ENCODE measurements at regions not wholly inside any gene's neighbourhood (a gene's known extent, or its start where the extent isn't known, plus 50 kb on each side); places are given as distances from the start of the nearest gene placed in this dataset.
"Not testable (repeated sequence)": the region's sequence is repeated elsewhere in the genome, so short reads cannot be mapped to it uniquely, and the experiment has no call there.

GRCh38 chr6:102928109-102928508, 1534.6 kb downstream of the GRIK2 start:
- DNase-seq: no peak
- H3K27me3 ChIP-seq: no peaks in the 10 kb centered on the region
- H3K4me3 ChIP-seq: no peak overlapping the region
- H3K9me3 ChIP-seq: no peaks in the 10 kb centered on the region
- WGBS, 2 donors: 91% methylated on average over 3 of the region's 3 CpGs
- no peak for TF ChIP-seq EP300 (IDR thresholded peaks at IDR 0.05)
- no peak overlapping the region for H3K27ac ChIP-seq
- H3K36me3 ChIP-seq: no peaks in the 10 kb centered on the region
- intact Hi-C loops (cut with DNase I): no loop called here
- H3K4me1 ChIP-seq: no peaks in the 10 kb centered on the region

GRCh38 chr6:102918161-102918560, 1524.7 kb downstream of the GRIK2 start:
- H3K36me3 ChIP-seq: no peaks in the 10 kb centered on the region
- TF ChIP-seq POLR2A (IDR thresholded peaks at IDR 0.05) (no peak), EP300 (IDR thresholded peaks at IDR 0.05) (no peak), CTCF (IDR thresholded peaks at IDR 0.05) (no peak), POLR2AphosphoS5 (IDR thresholded peaks at IDR 0.05) (no peak)
- WGBS, 2 donors: 27 to 60% methylated on average over 6 of the region's 6 CpGs

GRCh38 chr6:102911571-102911970, 1518.1 kb downstream of the GRIK2 start:
- no peak for DNase-seq
- TF ChIP-seq EP300 (IDR thresholded peaks at IDR 0.05) (no peak), CTCF (IDR thresholded peaks at IDR 0.05) (no peak), POLR2AphosphoS5 (IDR thresholded peaks at IDR 0.05) (no peak), POLR2A (IDR thresholded peaks at IDR 0.05) (no peak)
- intact Hi-C loops (cut with DNase I): no loop called here
- Histone ChIP-seq H3K9me3 (no peaks in the 10 kb centered on the region), H3K27ac (no peak overlapping the region), H3K27me3 (no peaks in the 10 kb centered on the region), H3K4me3 (no peak overlapping the region), H3K36me3 (no peaks in the 10 kb centered on the region), H3K4me1 (no peaks in the 10 kb centered on the region)

More at GRCh38 chr6:102918161-102918560, 1524.7 kb downstream of the GRIK2 start:
- Histone ChIP-seq H3K4me1 (no peaks in the 10 kb centered on the region), H3K9me3 (no peaks in the 10 kb centered on the region), H3K4me3 (no peak overlapping the region), H3K27me3 (no peaks in the 10 kb centered on the region), H3K27ac (no peak overlapping the region)
- DNase-seq: no peak
- intact Hi-C loops (cut with DNase I): no loop called here

GRCh38 chr6:102910701-102911139, 1517.2 kb downstream of the GRIK2 start:
- H3K27me3 ChIP-seq; H3K4me3 ChIP-seq; H3K36me3 ChIP-seq; DNase-seq; intact Hi-C loops (cut with DNase I); H3K4me1 ChIP-seq; H3K9me3 ChIP-seq; H3K27ac ChIP-seq: not testable (repeated sequence)
- WGBS, 2 donors: 96 to 97% methylated on average over 38 of the region's 38 CpGs

GRCh38 chr6:102907181-102907580, 1513.7 kb downstream of the GRIK2 start:
- Histone ChIP-seq H3K27me3 (no peaks in the 10 kb centered on the region), H3K4me3 (no peak overlapping the region), H3K9me3 (no peaks in the 10 kb centered on the region), H3K27ac (no peak overlapping the region), H3K4me1 (no peaks in the 10 kb centered on the region), H3K36me3 (no peaks in the 10 kb centered on the region)
- DNase-seq: no peak
- WGBS, 2 donors: 62 to 75% methylated on average over 6 of the region's 6 CpGs
- TF ChIP-seq CTCF (IDR thresholded peaks at IDR 0.05) (no peak), POLR2AphosphoS5 (IDR thresholded peaks at IDR 0.05) (no peak), EP300 (IDR thresholded peaks at IDR 0.05) (no peak), POLR2A (IDR thresholded peaks at IDR 0.05) (no peak)
- intact Hi-C loops (cut with DNase I): no loop called here

- Histone ChIP-seq H3K27ac (no peak overlapping the region), H3K36me3 (no peaks in the 10 kb centered on the region), H3K4me1 (no peaks in the 10 kb centered on the region), H3K27me3 (no peaks in the 10 kb centered on the region), H3K9me3 (no peaks in the 10 kb centered on the region), H3K4me3 (no peak overlapping the region)
- 23 to 27% methylated on average over 1 of the region's 1 CpG for WGBS, 2 donors
- intact Hi-C loops (cut with DNase I): no loop called here
- no peak for DNase-seq
- TF ChIP-seq POLR2AphosphoS5 (IDR thresholded peaks at IDR 0.05) (no peak), POLR2A (IDR thresholded peaks at IDR 0.05) (no peak), EP300 (IDR thresholded peaks at IDR 0.05) (no peak), CTCF (IDR thresholded peaks at IDR 0.05) (no peak)
Observed at GRCh38 chr6:102902471-102902870, 1509.0 kb downstream of the GRIK2 start.
